Breast epithelium (tissue), 3 donors: ENCODE measurements at regions not wholly inside any gene's neighbourhood (a gene's known extent, or its start where the extent isn't known, plus 50 kb on each side); places are given as distances from the start of the nearest gene placed in this dataset.
"Not testable (repeated sequence)": the region's sequence is repeated elsewhere in the genome, so short reads cannot be mapped to it uniquely, and the experiment has no call there.

Experiments used
- POLR2A ChIP-seq: fragments of 450-650 bp; IDR thresholded peaks from one replicate; pipeline ENCODE4 v1.6.1; 2016; ENCODE audit warnings: antibody characterized with exemption, mild to moderate bottlenecking, moderate library complexity
- POLR2AphosphoS5 ChIP-seq, 3 donors: sonication (generic); formaldehyde crosslinking; IDR thresholded peaks; one replicate each; pipeline ENCODE4 v1.6.1; 2017; ENCODE audit warnings: antibody characterized with exemption in 3 of 3

DNA sequence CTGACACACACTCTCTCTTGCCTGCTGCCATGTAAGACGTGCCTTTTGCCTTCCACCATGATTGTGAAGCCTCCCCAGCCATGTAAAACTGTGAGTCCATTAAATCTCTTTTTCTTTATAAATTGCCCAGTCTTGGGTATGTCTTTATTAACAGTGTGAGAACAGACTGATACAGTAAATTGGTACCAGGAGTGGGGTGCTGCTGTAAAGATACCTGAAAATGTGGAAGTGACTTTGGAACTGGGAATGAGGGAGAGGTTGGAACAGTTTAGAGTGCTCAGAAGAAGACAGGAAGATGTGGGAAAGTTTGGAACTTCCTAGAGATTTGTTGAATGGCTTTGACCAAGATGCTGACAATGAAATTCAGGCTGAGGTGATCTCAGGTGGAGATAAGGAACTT, 77.9 kb upstream of the SFRP2 start:
- TF ChIP-seq POLR2AphosphoS5 (IDR thresholded peaks at IDR 0.05); POLR2A: not testable (repeated sequence)
